ENCODE measurements at regions not wholly inside any gene's neighbourhood (a gene's known extent, or its start where the extent isn't known, plus 50 kb on each side); places are given as distances from the start of the nearest gene placed in this dataset.

DNA sequence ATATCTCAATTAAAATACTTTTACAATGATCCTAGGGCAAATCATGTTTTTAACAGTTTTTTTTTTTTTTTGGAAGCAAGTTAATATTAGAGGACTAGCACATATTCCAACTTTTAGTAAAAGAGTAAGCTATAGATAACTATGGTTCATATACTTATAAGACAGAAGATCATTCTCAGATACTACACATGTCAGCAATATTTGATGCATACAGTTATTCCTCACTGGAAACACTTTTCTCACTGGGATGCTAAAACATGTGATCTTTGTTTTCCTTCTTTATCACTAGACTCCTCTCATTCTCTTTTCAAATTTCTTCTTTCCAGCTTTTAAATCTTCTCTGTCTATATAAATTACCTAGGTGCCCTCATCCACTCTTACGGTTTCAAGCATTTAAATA, 1020.4 kb upstream of the FBXO33 start:
- no peaks in the 10 kb centered on the region for H3K79me2 ChIP-seq (replicated peaks; ENCODE audit: insufficient read depth, low read length)
- H3K9ac ChIP-seq (ENCODE audit: low read length): no peak overlapping the region
- no peaks in the 10 kb centered on the region for H3K9me2 ChIP-seq (ENCODE audit: insufficient read depth, low read length)
- H3K9me3 ChIP-seq (ENCODE audit: low read length): no peaks in the 10 kb centered on the region
- H3F3A ChIP-seq (ENCODE audit: insufficient read depth, low read length, poor library complexity, severe bottlenecking): no peaks in the 10 kb centered on the region
- H2AFZ ChIP-seq (ENCODE audit: low read depth, low read length): no peak overlapping the region
- H3K27me3 ChIP-seq (ENCODE audit: insufficient read depth, low read depth, low read length): no peaks in the 10 kb centered on the region
- H3K4me3 ChIP-seq (ENCODE audit: low read length): no peak overlapping the region
- no peak for TF ChIP-seq SMC3 (conservative IDR thresholded peaks at IDR 0.05; ENCODE audit: poor library complexity)
- TF ChIP-seq, protein P1, sequence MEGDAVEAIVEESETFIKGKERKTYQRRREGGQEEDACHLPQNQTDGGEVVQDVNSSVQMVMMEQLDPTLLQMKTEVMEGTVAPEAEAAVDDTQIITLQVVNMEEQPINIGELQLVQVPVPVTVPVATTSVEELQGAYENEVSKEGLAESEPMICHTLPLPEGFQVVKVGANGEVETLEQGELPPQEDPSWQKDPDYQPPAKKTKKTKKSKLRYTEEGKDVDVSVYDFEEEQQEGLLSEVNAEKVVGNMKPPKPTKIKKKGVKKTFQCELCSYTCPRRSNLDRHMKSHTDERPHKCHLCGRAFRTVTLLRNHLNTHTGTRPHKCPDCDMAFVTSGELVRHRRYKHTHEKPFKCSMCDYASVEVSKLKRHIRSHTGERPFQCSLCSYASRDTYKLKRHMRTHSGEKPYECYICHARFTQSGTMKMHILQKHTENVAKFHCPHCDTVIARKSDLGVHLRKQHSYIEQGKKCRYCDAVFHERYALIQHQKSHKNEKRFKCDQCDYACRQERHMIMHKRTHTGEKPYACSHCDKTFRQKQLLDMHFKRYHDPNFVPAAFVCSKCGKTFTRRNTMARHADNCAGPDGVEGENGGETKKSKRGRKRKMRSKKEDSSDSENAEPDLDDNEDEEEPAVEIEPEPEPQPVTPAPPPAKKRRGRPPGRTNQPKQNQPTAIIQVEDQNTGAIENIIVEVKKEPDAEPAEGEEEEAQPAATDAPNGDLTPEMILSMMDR (IDR thresholded peaks at IDR 0.05; ENCODE audit: poor library complexity, severe bottlenecking): no peak
- TF ChIP-seq POLR2AphosphoS5 (IDR thresholded peaks at IDR 0.05): no peak
- H3K36me3 ChIP-seq (ENCODE audit: insufficient read depth, low read length): no peaks in the 10 kb centered on the region
- H4K20me1 ChIP-seq (ENCODE audit: insufficient read depth): no peaks in the 10 kb centered on the region
- H3K4me2 ChIP-seq (ENCODE audit: low read length): no peak overlapping the region
- no peak overlapping the region for H3K27ac ChIP-seq (ENCODE audit: low read length)

DNA sequence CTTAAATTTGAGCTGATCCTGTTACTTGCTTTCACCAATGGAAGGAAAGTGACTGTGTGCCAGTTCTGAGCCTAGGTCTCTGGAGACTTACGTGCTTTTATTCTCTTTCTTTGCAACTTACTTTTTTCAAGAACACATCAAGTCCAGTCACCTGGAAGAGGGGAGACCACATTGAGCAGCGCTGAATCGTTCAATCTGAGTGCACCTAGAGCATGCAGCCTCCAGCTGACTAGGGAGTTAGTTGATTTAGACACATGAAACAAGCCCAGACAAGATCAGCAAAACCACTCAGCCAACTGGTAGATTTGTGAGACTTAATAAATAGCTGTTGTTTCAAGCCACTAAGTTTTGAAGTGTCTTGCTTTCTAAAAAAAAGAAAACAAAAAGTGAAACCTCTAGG, 1014.8 kb upstream of the FBXO33 start:
- H3K9me2 ChIP-seq (ENCODE audit: insufficient read depth, low read length): no peaks in the 10 kb centered on the region
- no peaks in the 10 kb centered on the region for H3F3A ChIP-seq (ENCODE audit: insufficient read depth, low read length, poor library complexity, severe bottlenecking)
- H3K4me2 ChIP-seq (ENCODE audit: low read length): no peak overlapping the region
- TF ChIP-seq, protein P1 (IDR thresholded peaks at IDR 0.05; ENCODE audit: poor library complexity, severe bottlenecking): no peak
- no peak for TF ChIP-seq SMC3 (conservative IDR thresholded peaks at IDR 0.05; ENCODE audit: poor library complexity)
- TF ChIP-seq MXI1 (conservative IDR thresholded peaks at IDR 0.05; ENCODE audit: poor library complexity, severe bottlenecking): no peak
- no peak for TF ChIP-seq RAD21 (conservative IDR thresholded peaks at IDR 0.05)
- no peak for TF ChIP-seq TAF1 (IDR thresholded peaks at IDR 0.05; ENCODE audit: low read depth)
- no peak for TF ChIP-seq POLR2AphosphoS5 (IDR thresholded peaks at IDR 0.05)
- TF ChIP-seq EP300 (conservative IDR thresholded peaks at IDR 0.05; ENCODE audit: poor library complexity, severe bottlenecking): no peak
- no peak for TF ChIP-seq EZH2 (IDR thresholded peaks at IDR 0.05; ENCODE audit: borderline replicate concordance, insufficient read depth, low read length, poor library complexity, severe bottlenecking)
- TF ChIP-seq, protein P2, sequence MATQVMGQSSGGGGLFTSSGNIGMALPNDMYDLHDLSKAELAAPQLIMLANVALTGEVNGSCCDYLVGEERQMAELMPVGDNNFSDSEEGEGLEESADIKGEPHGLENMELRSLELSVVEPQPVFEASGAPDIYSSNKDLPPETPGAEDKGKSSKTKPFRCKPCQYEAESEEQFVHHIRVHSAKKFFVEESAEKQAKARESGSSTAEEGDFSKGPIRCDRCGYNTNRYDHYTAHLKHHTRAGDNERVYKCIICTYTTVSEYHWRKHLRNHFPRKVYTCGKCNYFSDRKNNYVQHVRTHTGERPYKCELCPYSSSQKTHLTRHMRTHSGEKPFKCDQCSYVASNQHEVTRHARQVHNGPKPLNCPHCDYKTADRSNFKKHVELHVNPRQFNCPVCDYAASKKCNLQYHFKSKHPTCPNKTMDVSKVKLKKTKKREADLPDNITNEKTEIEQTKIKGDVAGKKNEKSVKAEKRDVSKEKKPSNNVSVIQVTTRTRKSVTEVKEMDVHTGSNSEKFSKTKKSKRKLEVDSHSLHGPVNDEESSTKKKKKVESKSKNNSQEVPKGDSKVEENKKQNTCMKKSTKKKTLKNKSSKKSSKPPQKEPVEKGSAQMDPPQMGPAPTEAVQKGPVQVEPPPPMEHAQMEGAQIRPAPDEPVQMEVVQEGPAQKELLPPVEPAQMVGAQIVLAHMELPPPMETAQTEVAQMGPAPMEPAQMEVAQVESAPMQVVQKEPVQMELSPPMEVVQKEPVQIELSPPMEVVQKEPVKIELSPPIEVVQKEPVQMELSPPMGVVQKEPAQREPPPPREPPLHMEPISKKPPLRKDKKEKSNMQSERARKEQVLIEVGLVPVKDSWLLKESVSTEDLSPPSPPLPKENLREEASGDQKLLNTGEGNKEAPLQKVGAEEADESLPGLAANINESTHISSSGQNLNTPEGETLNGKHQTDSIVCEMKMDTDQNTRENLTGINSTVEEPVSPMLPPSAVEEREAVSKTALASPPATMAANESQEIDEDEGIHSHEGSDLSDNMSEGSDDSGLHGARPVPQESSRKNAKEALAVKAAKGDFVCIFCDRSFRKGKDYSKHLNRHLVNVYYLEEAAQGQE (IDR thresholded peaks at IDR 0.05; ENCODE audit: borderline replicate concordance): no peak
- no peak overlapping the region for H3K9ac ChIP-seq (ENCODE audit: low read length)
- H3K27me3 ChIP-seq (ENCODE audit: insufficient read depth, low read depth, low read length): no peaks in the 10 kb centered on the region
- H3K4me3 ChIP-seq (ENCODE audit: low read length): no peak overlapping the region
- H3K36me3 ChIP-seq (ENCODE audit: insufficient read depth, low read length): no peaks in the 10 kb centered on the region
- no peak overlapping the region for H3K27ac ChIP-seq (ENCODE audit: low read length)
- no peaks in the 10 kb centered on the region for H3K79me2 ChIP-seq (replicated peaks; ENCODE audit: insufficient read depth, low read length)
- H3K9me3 ChIP-seq (ENCODE audit: low read length): no peaks in the 10 kb centered on the region
- no peak overlapping the region for H2AFZ ChIP-seq (ENCODE audit: low read depth, low read length)
- H4K20me1 ChIP-seq (ENCODE audit: insufficient read depth): no peaks in the 10 kb centered on the region

Measured in neural cell (in vitro differentiated cells).